Testis (tissue), 2 donors: ENCODE measurements at regions not wholly inside any gene's neighbourhood (a gene's known extent, or its start where the extent isn't known, plus 50 kb on each side); places are given as distances from the start of the nearest gene placed in this dataset.
"Not testable (repeated sequence)": the region's sequence is repeated elsewhere in the genome, so short reads cannot be mapped to it uniquely, and the experiment has no call there.

Experiments used
- DNase-seq: peaks from one replicate; pipeline ENCODE4 v3.0.0-alpha.2; 2019
- H3K27ac ChIP-seq, 2 donors: fragments of 200-600 bp; sonication (generic); one replicate each; pipeline ENCODE4 v1.5.1; 2019
- H3K27me3 ChIP-seq: fragments of 200-600 bp; sonication (generic); one replicate; pipeline ENCODE4 v1.5.1; 2019
- H3K36me3 ChIP-seq: fragments of 200-600 bp; sonication (generic); one replicate; pipeline ENCODE4 v1.5.1; 2017; ENCODE audit warnings: low read depth; ENCODE audit errors: missing control alignments
- H3K4me1 ChIP-seq: fragments of 200-600 bp; sonication (generic); one replicate; pipeline ENCODE4 v1.5.1; 2019
- H3K4me3 ChIP-seq, 2 donors: fragments of 200-600 bp; sonication (generic); one replicate each; pipeline ENCODE4 v1.5.1; 2017 to 2019
- H3K9me3 ChIP-seq: fragments of 200-600 bp; sonication (generic); one replicate; pipeline ENCODE4 v1.5.1; 2017
- CTCF ChIP-seq, 3 experiments: fragments of 450-650 bp in 2 of 3; fragments of 200-600 bp in 1 of 3; sonication (generic) in 1 of 3; IDR thresholded peaks; one replicate each; pipeline ENCODE4 v1.5.1; 2016 to 2019; ENCODE audit warnings: antibody characterized with exemption in 3 of 3, mild to moderate bottlenecking in 2 of 3, moderate library complexity in 1 of 3
- POLR2A ChIP-seq: fragments of 450-650 bp; IDR thresholded peaks from one replicate; pipeline ENCODE4 v1.6.1; 2017; ENCODE audit warnings: antibody characterized with exemption, mild to moderate bottlenecking, moderate library complexity
- WGBS, 2 donors: methylation state at CpG; one replicate each; pipeline ENCODE4 v1.1.5; 2018; 5-methylcytosine and 5-hydroxymethylcytosine counted together
- intact Hi-C: fragments of 100-400 bp; cut with DNase I; formaldehyde crosslinking; loops from one replicate; pipeline ENCODE4 v1.15.1; 2023; ENCODE audit warnings: low total_unique reads

GRCh38 chr10:45555795-45556194, 116.8 kb downstream of the ZFAND4 start:
- DNase-seq = no peak
- no peaks in the 10 kb centered on the region for H3K9me3 ChIP-seq
- no peaks in the 10 kb centered on the region for H3K27me3 ChIP-seq
- H3K4me1 ChIP-seq = no peaks in the 10 kb centered on the region
- H3K27ac ChIP-seq = no peak overlapping the region
- H3K36me3 ChIP-seq = no peaks in the 10 kb centered on the region
- 87 to 95% methylated on average over 3 of the region's 3 CpGs for WGBS, 2 donors
- H3K4me3 ChIP-seq = no peak overlapping the region
- TF ChIP-seq POLR2A (no peak), CTCF (IDR thresholded peaks at IDR 0.05) (no peak)
- intact Hi-C loops = no loop called here

GRCh38 chr10:45555332-45555731, 117.2 kb downstream of the ZFAND4 start:
- H3K36me3 ChIP-seq, H3K4me1 ChIP-seq, DNase-seq, H3K9me3 ChIP-seq, intact Hi-C loops, H3K27ac ChIP-seq, H3K27me3 ChIP-seq, H3K4me3 ChIP-seq: not testable (repeated sequence)
- 96 to 97% methylated on average over 5 of the region's 5 CpGs for WGBS, 2 donors

GRCh38 chr10:45553613-45554012, 119.0 kb downstream of the ZFAND4 start:
- TF ChIP-seq CTCF (IDR thresholded peaks at IDR 0.05) (no peak), POLR2A (no peak)
- no peaks in the 10 kb centered on the region for H3K4me1 ChIP-seq
- no peak for DNase-seq
- WGBS, 2 donors = 81 to 84% methylated on average over 2 of the region's 2 CpGs
- no peaks in the 10 kb centered on the region for H3K9me3 ChIP-seq
- H3K36me3 ChIP-seq = no peaks in the 10 kb centered on the region
- H3K4me3 ChIP-seq = no peak overlapping the region
- no peaks in the 10 kb centered on the region for H3K27me3 ChIP-seq
- intact Hi-C loops = no loop called here
- H3K27ac ChIP-seq = no peak overlapping the region

GRCh38 chr10:45553155-45553554, 119.4 kb downstream of the ZFAND4 start:
- 87 to 94% methylated on average over 1 of the region's 1 CpG for WGBS, 2 donors

GRCh38 chr10:45552476-45552875, 120.1 kb downstream of the ZFAND4 start:
- 84% methylated on average over 5 of the region's 5 CpGs for WGBS, 2 donors
- Histone ChIP-seq H3K4me1 (no peaks in the 10 kb centered on the region), H3K9me3 (no peaks in the 10 kb centered on the region), H3K27ac (no peak overlapping the region), H3K4me3 (no peak overlapping the region), H3K36me3 (no peaks in the 10 kb centered on the region), H3K27me3 (no peaks in the 10 kb centered on the region)
- intact Hi-C loops = no loop called here
- TF ChIP-seq POLR2A (no peak), CTCF (IDR thresholded peaks at IDR 0.05) (no peak)
- DNase-seq = no peak

More at GRCh38 chr10:45553155-45553554, 119.4 kb downstream of the ZFAND4 start:
- no peak for DNase-seq
- Histone ChIP-seq H3K27ac (no peak overlapping the region), H3K27me3 (no peaks in the 10 kb centered on the region), H3K36me3 (no peaks in the 10 kb centered on the region), H3K4me3 (no peak overlapping the region), H3K9me3 (no peaks in the 10 kb centered on the region), H3K4me1 (no peaks in the 10 kb centered on the region)
- TF ChIP-seq CTCF (IDR thresholded peaks at IDR 0.05) (no peak), POLR2A (no peak)
- intact Hi-C loops = no loop called here
